ELF-1 (cell line): ENCODE measurements at regions not wholly inside any gene's neighbourhood (a gene's known extent, or its start where the extent isn't known, plus 50 kb on each side); places are given as distances from the start of the nearest gene placed in this dataset.
"Not testable (repeated sequence)": the region's sequence is repeated elsewhere in the genome, so short reads cannot be mapped to it uniquely, and the experiment has no call there.

Experiments used
- DNase-seq: peaks from one replicate; pipeline ENCODE4 v3.0.0-alpha.2; 2016; ENCODE audit warnings: low read depth, low spot score

- DNase-seq, result no peak
These were observed 339.5 kb upstream of the LUZP2 start for GRCh38 chr11:24157316-24157715.

GRCh38 chr11:24161587-24161986 lies 335.3 kb upstream of the LUZP2 start:
- DNase-seq, result no peak

GRCh38 chr11:24163146-24163545 lies 333.7 kb upstream of the LUZP2 start:
- no peak for DNase-seq

GRCh38 chr11:24163841-24164240 lies 333.0 kb upstream of the LUZP2 start:
- no peak for DNase-seq

GRCh38 chr11:24171869-24172268 lies 325.0 kb upstream of the LUZP2 start:
- no peak for DNase-seq

- no peak for DNase-seq
These were observed 315.3 kb upstream of the LUZP2 start for GRCh38 chr11:24181395-24182047.

- not testable (repeated sequence) for DNase-seq
These were observed 311.3 kb upstream of the LUZP2 start for GRCh38 chr11:24185535-24185934.

GRCh38 chr11:24196733-24197132 lies 300.1 kb upstream of the LUZP2 start:
- DNase-seq, result no peak

- no peak for DNase-seq
These were observed 298.4 kb upstream of the LUZP2 start for GRCh38 chr11:24198481-24198880.

- DNase-seq, result no peak
These were observed 297.4 kb upstream of the LUZP2 start for GRCh38 chr11:24199461-24199860.

- no peak for DNase-seq
These were observed 290.8 kb upstream of the LUZP2 start for GRCh38 chr11:24206030-24206429.

- no peak for DNase-seq
These were observed 290.3 kb upstream of the LUZP2 start for GRCh38 chr11:24206511-24206910.

- DNase-seq, result no peak
These were observed 280.4 kb upstream of the LUZP2 start for GRCh38 chr11:24216488-24216887.

- not testable (repeated sequence) for DNase-seq
These were observed 279.5 kb upstream of the LUZP2 start for GRCh38 chr11:24217319-24217718.

GRCh38 chr11:24225501-24225900 lies 271.4 kb upstream of the LUZP2 start:
- DNase-seq, result no peak

GRCh38 chr11:24226606-24227005 lies 270.2 kb upstream of the LUZP2 start:
- no peak for DNase-seq

GRCh38 chr11:24233041-24233440 lies 263.8 kb upstream of the LUZP2 start:
- DNase-seq, result no peak

GRCh38 chr11:24234822-24235508 lies 261.9 kb upstream of the LUZP2 start:
- DNase-seq, result no peak

- DNase-seq, result no peak
These were observed 257.8 kb upstream of the LUZP2 start for GRCh38 chr11:24238771-24239645.

- DNase-seq, result no peak
These were observed 256.9 kb upstream of the LUZP2 start for GRCh38 chr11:24239930-24240329.

GRCh38 chr11:24240496-24241175 lies 256.2 kb upstream of the LUZP2 start:
- DNase-seq, result no peak

GRCh38 chr11:24246715-24247114 lies 250.1 kb upstream of the LUZP2 start:
- DNase-seq, result no peak
